ENCODE measurements at regions not wholly inside any gene's neighbourhood (a gene's known extent, or its start where the extent isn't known, plus 50 kb on each side); places are given as distances from the start of the nearest gene placed in this dataset.

DNA sequence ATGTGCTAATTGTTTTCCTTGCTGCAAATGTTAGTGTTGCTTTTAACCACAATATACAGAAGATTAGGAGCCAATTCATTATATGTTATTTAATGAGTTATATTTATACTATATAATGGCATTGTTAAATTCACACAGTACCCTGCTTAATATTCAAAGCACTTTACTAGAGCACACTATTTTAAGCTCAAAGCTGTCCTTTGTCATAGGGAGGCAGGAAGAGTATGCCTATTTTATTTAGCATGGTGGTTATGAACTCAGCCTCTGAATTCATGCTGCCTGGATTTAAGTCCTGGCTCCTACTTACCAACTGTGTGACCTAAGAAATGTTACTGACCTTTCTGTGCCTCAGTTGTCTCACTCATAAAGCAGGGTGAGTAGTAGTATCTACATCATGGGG is 80.5 kb downstream of the FASTKD2 start:
- Histone ChIP-seq H3K9ac (no peak overlapping the region), H3K79me2 (ENCODE audit: insufficient read depth, low read depth) (no peaks in the 10 kb centered on the region), H3K36me3 (ENCODE audit: insufficient read depth) (no peaks in the 10 kb centered on the region), H4K20me1 (ENCODE audit: insufficient read depth) (no peaks in the 10 kb centered on the region), H2AFZ (ENCODE audit: low read depth) (no peak overlapping the region), H3K4me2 (no peak overlapping the region), H3K4me1 (ENCODE audit: low read depth, poor library complexity, severe bottlenecking) (no peaks in the 10 kb centered on the region), H3K27ac (no peak overlapping the region), H3K4me3 (IDR thresholded peaks at IDR 0.05; ENCODE audit: insufficient read depth, low read depth, low read length) (no peak overlapping the region), H3K27me3 (ENCODE audit: insufficient read depth, low read depth) (no peaks in the 10 kb centered on the region)
- TF ChIP-seq CTCF (conservative IDR thresholded peaks at IDR 0.05; ENCODE audit: low read depth, low read length): no peak

DNA sequence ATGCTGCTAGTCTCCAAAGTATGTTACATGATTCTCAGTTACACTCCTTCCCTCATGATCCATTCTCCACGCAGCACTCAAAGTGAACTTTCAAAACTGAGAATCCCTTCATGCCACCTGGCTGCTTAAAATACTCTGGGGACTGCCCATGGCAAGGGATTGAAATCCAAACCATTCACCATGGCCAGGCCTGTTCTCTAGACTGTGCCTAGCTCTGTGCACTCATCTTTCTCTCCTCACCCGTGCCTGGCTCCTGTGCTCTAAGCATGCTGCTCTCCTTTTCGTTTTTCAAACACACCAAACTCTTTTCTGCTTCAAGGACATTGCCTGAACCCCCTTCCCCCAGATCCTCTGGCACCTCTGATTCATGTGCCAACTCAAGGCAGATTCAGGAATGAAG is 80.9 kb downstream of the FASTKD2 start:
- Histone ChIP-seq H3K36me3 (ENCODE audit: insufficient read depth) (no peaks in the 10 kb centered on the region), H3K9ac (no peak overlapping the region), H2AFZ (ENCODE audit: low read depth) (no peak overlapping the region), H3K4me1 (ENCODE audit: low read depth, poor library complexity, severe bottlenecking) (no peaks in the 10 kb centered on the region), H3K79me2 (ENCODE audit: insufficient read depth, low read depth) (no peaks in the 10 kb centered on the region), H3K27me3 (ENCODE audit: insufficient read depth, low read depth) (no peaks in the 10 kb centered on the region), H3K4me3 (IDR thresholded peaks at IDR 0.05; ENCODE audit: insufficient read depth, low read depth, low read length) (no peak overlapping the region), H4K20me1 (ENCODE audit: insufficient read depth) (no peaks in the 10 kb centered on the region), H3K27ac (no peak overlapping the region), H3K4me2 (no peak overlapping the region)
- no peak for TF ChIP-seq CTCF (conservative IDR thresholded peaks at IDR 0.05; ENCODE audit: low read depth, low read length)

- Histone ChIP-seq H3K4me3 (IDR thresholded peaks at IDR 0.05; ENCODE audit: insufficient read depth, low read depth, low read length) (no peak overlapping the region), H2AFZ (ENCODE audit: low read depth) (no peak overlapping the region), H4K20me1 (ENCODE audit: insufficient read depth) (no peaks in the 10 kb centered on the region), H3K36me3 (ENCODE audit: insufficient read depth) (no peaks in the 10 kb centered on the region), H3K27me3 (ENCODE audit: insufficient read depth, low read depth) (no peaks in the 10 kb centered on the region), H3K4me1 (ENCODE audit: low read depth, poor library complexity, severe bottlenecking) (no peaks in the 10 kb centered on the region), H3K79me2 (ENCODE audit: insufficient read depth, low read depth) (no peaks in the 10 kb centered on the region), H3K27ac (no peak overlapping the region), H3K4me2 (no peak overlapping the region), H3K9ac (no peak overlapping the region)
- TF ChIP-seq CTCF (conservative IDR thresholded peaks at IDR 0.05; ENCODE audit: low read depth, low read length): no peak
These were observed 81.8 kb downstream of the FASTKD2 start for GRCh38 chr2:206846981-206847834.

DNA sequence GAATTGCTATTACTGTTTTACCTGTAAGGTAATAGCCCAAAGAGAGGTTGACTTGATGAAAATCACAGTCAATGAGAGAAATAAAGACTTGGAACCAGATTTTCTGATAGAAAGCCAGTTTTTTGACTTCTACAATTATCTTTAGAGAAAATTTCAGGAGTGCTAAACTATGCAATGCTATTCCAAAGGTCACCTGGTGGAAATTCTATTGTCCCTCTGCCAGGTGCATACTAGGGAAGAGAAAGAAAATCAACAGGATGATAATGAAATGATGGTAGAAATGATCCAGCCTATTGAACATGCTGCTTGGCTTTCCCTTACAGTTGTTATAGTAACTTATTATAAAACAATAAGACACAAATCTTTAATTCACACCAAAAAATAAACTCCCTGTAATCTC is 85.0 kb downstream of the FASTKD2 start:
- no peak for TF ChIP-seq CTCF (conservative IDR thresholded peaks at IDR 0.05; ENCODE audit: low read depth, low read length)
- Histone ChIP-seq H4K20me1 (ENCODE audit: insufficient read depth) (no peaks in the 10 kb centered on the region), H3K4me1 (ENCODE audit: low read depth, poor library complexity, severe bottlenecking) (no peaks in the 10 kb centered on the region), H3K36me3 (ENCODE audit: insufficient read depth) (no peaks in the 10 kb centered on the region), H3K4me3 (IDR thresholded peaks at IDR 0.05; ENCODE audit: insufficient read depth, low read depth, low read length) (no peak overlapping the region), H3K27ac (no peak overlapping the region), H3K4me2 (no peak overlapping the region), H2AFZ (ENCODE audit: low read depth) (no peak overlapping the region), H3K27me3 (ENCODE audit: insufficient read depth, low read depth) (no peaks in the 10 kb centered on the region), H3K9ac (no peak overlapping the region), H3K79me2 (ENCODE audit: insufficient read depth, low read depth) (no peaks in the 10 kb centered on the region)

All from KMS-11 (cell line).